Stomach (tissue), 4 donors: ENCODE measurements at regions not wholly inside any gene's neighbourhood (a gene's known extent, or its start where the extent isn't known, plus 50 kb on each side); places are given as distances from the start of the nearest gene placed in this dataset.

Experiments
- CTCF ChIP-seq, 7 experiments: fragments of 450-650 bp in 4 of 7; fragments of 200-600 bp in 3 of 7; sonication (generic) in 3 of 7; IDR thresholded peaks; one replicate each; pipeline ENCODE4 v1.5.1; 2016 to 2019; ENCODE audit warnings: antibody characterized with exemption in 7 of 7, control low read depth in 2 of 7, mild to moderate bottlenecking in 1 of 7
- POLR2A ChIP-seq, 4 donors: fragments of 450-650 bp; IDR thresholded peaks; one replicate each; pipeline ENCODE4 v1.6.1; 2016; ENCODE audit warnings: antibody characterized with exemption in 4 of 4, control low read depth in 2 of 4, mild to moderate bottlenecking in 1 of 4, moderate library complexity in 1 of 4

GRCh38 chr5:3202570-3202969 lies 393.1 kb upstream of the IRX1 start:
- TF ChIP-seq CTCF (IDR thresholded peaks at IDR 0.05) (no peak), POLR2A (IDR thresholded peaks at IDR 0.05) (no peak)
